Fibroblast of skin of scalp (primary cell): ENCODE measurements at regions not wholly inside any gene's neighbourhood (a gene's known extent, or its start where the extent isn't known, plus 50 kb on each side); places are given as distances from the start of the nearest gene placed in this dataset.
"Not testable (repeated sequence)": the region's sequence is repeated elsewhere in the genome, so short reads cannot be mapped to it uniquely, and the experiment has no call there.

Experiments
- DNase-seq: peaks from one replicate; pipeline ENCODE4 v3.0.0-alpha.2; 2013

GRCh38 chr4:101669832-101670188 lies 120.7 kb upstream of the BANK1 start:
- no peak for DNase-seq

GRCh38 chr4:101669138-101669831 lies 121.2 kb upstream of the BANK1 start:
- no peak for DNase-seq

DNA sequence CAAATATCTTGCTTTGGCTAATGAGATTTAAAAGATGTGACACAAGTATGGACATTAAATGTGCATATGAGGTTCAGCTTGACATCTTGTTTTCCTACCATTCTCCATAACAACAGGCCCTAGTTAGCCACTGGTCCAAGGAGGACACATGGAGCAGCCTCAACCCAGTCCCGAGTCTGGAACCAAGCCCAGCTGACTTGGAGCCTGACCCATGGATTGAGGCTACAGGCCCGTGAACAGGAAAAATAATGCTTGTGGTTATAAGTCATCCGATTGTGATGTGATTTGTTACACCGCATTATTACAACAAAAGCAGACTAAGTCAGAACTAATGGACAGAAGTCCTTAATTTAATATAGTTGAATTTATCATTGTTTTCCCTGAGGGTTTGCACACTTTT lies 123.2 kb upstream of the BANK1 start:
- DNase-seq: no peak

DNA sequence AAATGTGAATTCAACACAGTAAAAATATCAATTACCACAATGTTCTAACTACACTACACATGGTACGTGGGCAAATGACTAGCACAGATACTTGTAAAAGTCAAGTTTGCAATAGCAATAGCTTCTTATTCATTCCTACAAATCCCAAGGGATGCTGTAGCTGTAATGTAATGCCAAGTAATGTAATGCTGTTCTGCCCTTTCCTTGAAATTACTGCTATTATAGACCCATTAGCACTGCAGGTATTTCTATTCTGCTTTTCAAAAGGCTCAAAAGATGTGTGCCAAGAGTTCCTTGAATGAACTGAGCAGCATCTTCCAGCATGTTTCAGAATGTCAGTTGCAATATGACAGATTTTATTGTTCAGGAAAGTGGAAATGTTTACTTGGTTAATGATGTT lies 129.9 kb upstream of the BANK1 start:
- DNase-seq: no peak

- DNase-seq: no peak
These were observed 134.7 kb upstream of the BANK1 start for GRCh38 chr4:101655857-101656256.

DNA sequence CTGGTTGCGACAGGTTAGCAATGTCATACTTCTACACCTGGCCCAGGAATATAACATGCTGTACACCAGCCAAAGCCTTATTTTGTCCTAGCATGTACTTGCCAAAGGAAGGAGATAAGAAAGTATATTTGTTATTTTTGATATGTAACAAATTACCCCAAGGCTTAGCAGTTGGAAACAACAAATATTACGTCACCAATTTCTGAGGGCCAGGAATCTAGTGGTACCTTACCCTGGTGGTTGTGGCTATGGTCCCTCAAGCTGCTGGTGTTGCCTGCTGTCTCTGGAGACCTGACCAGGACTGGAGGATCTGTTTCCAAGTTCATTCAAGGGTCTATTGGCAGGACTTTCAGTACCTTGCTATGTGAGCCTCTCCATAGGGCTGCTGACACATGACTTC lies 135.5 kb upstream of the BANK1 start:
- no peak for DNase-seq

DNA sequence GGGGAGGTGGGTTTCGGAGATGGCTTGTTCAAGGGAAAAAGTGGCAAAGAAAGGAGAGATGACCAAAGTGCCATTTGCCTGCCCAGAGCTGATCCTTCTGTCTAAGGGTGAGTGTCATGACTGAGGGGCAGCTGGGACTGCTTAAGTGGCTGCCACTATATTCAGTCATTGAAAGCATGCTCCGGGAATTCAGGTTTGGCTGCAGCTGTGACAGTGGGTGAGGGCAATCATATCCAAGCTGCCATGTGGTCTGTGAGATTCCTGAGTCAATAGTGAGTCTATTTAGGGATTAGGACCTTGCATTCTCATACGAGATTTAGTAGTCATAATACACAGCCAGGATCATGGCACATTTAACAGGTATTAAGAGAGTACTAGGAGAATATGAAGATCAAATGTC lies 138.8 kb upstream of the BANK1 start:
- no peak for DNase-seq

DNA sequence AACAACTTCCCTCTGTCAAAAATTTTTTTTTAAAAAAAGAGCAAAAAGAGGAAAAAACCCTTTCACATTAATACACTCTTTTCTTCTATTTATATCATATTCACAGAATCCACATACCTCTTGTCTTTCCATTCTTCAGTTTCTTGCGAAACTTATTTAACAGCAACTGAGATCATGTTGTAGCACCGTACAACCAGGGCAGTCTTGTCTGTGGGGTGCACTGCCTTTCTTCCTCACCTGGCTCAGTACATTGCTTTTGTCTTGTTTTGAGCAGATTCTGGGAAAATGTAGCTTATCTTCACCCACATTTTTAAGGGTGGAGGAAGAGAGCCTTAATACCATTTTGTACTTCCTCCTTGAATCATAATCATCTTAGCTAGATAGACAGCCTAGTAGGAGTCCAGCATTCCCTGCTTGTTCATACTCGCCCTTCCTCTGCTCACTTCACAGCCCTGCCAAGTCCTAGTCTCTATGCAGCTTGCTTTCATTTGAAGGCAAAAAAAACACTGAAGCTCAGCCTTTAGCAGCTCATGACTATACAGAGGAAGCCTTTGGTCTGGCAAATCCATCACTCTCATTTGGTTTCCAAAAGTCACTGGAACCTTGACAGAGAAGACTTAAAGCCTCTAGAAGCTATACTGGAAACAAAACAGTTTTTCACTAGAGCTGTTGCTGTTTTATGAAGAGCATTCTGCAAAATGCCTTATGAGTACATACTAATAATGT lies 140.6 kb upstream of the BANK1 start:
- no peak for DNase-seq

- DNase-seq: no peak
These were observed 142.9 kb upstream of the BANK1 start for GRCh38 chr4:101647710-101648034.

DNA sequence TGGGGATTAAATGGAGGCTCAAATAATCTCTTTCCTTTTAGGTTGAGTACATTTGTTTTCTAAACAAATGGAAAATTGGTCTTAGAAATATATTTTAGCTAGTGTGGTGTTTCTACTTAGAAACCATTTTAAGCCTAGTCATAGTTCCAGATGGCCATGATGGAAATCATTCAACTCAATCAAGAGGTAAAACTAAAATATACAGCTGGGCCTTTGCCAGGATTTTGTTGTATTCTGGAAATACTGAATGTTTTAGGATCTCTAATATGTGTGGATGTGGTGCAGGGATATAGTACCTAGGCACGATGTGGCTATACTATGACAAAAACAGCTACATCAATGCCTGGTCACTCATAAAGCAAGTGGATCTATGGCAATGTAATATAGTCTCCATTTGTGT lies 146.0 kb upstream of the BANK1 start:
- DNase-seq: no peak

DNA sequence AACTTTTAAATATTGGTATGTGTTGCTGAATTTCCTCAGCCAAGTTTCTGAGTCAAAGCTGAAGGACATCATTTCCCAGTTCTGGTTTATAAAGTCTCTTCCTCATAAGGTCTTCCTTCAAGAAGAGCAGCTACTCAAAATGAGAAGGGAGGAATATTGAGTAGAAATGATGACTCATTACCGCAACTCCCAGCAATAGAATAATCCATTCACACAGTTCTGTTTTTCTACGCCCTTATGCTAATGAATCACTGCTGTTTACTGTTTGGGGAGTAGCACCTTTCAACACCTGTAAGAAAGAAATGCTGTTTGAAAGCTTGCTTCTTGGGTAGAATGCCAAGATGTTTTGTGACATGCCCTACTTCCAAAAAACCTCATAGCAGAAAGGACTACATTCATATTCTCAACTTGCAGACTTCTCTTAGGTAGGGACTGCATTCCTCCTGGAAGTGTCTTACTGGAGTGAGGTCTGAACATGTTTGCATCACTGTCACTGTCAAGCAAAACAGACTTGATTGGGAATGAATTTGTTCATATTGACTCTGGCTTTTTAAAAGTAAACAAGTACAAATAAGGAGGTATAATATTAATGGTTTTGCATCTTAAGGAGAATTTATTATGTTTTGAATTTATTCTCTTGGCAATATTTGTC lies 147.2 kb upstream of the BANK1 start:
- no peak for DNase-seq

GRCh38 chr4:101632766-101633165 lies 157.8 kb upstream of the BANK1 start:
- not testable (repeated sequence) for DNase-seq

DNA sequence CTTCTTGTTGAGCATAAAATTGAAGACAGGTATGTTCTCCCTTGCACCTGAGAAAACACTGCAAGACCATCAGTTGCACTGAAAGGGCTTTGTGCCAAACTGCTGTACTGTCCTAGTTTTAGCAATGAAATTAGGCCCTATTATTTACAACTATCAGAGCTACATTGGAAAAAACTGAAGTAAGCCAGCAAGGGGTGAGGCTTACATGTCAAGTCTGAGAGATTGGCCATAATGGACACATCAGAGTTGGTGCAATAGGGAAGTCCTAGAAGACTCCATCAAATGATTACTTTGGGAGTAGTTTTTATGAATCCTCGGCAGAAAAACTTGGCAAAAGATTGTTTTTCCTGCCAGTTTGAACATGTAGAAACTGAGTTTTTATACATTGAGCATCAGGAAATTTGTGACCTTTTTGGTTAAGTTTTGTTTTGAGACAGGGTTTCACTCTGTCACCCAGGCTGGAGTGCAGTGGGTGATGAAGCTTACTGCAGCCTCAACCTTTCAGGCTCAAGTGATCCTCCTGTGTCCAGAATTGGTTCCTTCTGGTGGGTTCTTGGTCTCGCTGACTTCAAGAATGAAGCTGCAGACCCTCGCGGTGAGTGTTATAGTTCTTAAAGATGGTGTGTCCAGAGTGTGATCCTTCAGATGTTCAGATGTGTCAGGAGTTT lies 160.1 kb upstream of the BANK1 start:
- DNase-seq: no peak

DNA sequence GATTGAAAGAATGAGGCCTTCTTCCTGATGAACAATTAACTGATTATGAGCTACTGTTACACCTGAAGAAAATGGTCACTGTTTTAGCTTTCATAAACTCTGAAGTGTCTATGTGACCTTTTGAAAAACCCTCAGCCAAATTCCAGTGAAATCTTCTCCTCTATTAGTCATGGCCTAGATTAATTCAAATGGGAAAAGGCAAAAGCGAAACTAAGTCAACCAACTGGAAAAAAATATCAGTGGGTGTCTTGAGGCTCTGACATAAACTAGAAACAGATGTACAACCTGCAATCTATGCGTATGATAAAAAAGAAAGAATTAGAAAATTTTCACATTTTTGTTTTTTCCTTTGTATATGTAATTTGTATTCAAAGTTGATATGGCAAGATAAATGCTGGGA lies 169.4 kb upstream of the BANK1 start:
- peak; percentile 12 for DNase-seq

DNA sequence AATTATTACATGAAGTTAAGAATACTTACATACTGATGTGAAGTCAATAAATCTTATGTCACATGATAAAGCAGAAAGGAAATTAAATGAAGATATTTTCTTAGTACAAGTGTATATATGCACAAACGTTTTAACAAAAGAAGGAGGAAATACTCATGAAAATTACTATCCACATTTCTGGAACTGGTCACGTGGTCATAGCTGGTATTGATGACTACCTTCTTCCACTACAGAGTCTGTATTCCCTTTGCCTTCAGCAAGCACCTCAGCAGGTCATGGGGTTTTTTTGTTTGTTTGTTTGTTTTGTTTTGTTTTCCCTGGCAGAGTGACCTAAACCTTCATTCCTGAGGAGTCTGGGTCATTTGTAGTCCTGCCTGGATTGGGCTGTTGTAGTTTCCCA lies 174.9 kb upstream of the BANK1 start:
- no peak for DNase-seq

- DNase-seq: not testable (repeated sequence)
These were observed 183.5 kb upstream of the BANK1 start for GRCh38 chr4:101606989-101607388.

- peak; percentile 17 for DNase-seq
These were observed 185.6 kb upstream of the BANK1 start for GRCh38 chr4:101604976-101605375.

GRCh38 chr4:101600287-101600686 lies 190.2 kb upstream of the BANK1 start:
- no peak for DNase-seq

DNA sequence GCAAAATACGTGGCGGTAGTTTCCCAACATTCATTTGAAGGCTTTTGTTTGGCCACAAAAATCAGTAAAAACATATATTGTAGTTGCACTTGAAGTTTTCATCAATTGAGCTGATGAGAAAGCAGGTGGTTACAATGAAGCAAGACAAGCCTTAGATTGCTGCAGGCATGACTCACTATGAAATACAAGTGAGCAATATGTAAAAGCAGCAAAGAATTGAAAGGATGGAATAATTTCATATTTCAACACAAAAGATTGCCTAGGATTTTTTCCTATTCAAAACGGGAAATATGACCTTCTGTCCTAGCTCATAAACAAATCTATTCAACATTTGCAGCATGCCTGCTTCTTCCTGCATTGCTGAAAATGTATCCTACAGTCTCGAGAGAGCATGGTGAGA lies 190.9 kb upstream of the BANK1 start:
- peak; percentile 4 for DNase-seq

- no peak for DNase-seq
These were observed 193.6 kb upstream of the BANK1 start for GRCh38 chr4:101596781-101597552.

DNA sequence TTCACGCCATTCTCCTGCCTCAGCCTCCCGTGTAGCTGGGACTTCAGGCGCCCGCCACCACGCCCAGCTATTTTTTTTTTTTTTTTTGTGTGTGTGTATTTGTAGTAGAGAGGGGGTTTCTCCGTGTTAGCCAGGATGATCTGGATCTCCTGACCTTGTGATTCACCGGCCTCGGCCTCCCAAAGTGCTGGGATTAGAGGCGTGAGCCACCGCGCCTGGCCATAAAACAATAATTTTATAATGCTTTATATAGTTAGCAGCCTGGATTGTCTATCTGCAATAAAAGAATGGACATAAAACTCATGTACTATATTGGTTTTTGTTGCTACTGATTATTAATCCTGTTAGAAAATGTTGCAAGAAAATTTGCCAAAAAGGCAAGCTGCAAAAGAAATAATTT lies 195.9 kb upstream of the BANK1 start:
- DNase-seq: no peak

GRCh38 chr4:101593666-101594065 lies 196.9 kb upstream of the BANK1 start:
- no peak for DNase-seq

- DNase-seq: no peak
These were observed 206.2 kb upstream of the BANK1 start for GRCh38 chr4:101584306-101584705.
